GM18517 (cell line): ENCODE measurements at regions not wholly inside any gene's neighbourhood (a gene's known extent, or its start where the extent isn't known, plus 50 kb on each side); places are given as distances from the start of the nearest gene placed in this dataset.

Source experiments
- ATAC-seq: cut with Tn5 transposase; IDR thresholded peaks from one replicate; pipeline ENCODE4 v1.9.1; 2021; ENCODE audit warnings: mild to moderate bottlenecking, moderate library complexity; ENCODE audit not compliant: unreplicated experiment

GRCh38 chr12:78680596-78680995 lies 184.0 kb upstream of the SYT1 start:
- no peak for ATAC-seq

GRCh38 chr12:78683031-78683430 lies 181.5 kb upstream of the SYT1 start:
- ATAC-seq: no peak

GRCh38 chr12:78683626-78684025 lies 180.9 kb upstream of the SYT1 start:
- no peak for ATAC-seq

GRCh38 chr12:78684419-78684818 lies 180.2 kb upstream of the SYT1 start:
- no peak for ATAC-seq

- no peak for ATAC-seq
Measured at GRCh38 chr12:78695749-78696148, 168.8 kb upstream of the SYT1 start.

GRCh38 chr12:78696267-78696666 lies 168.3 kb upstream of the SYT1 start:
- ATAC-seq: no peak

- no peak for ATAC-seq
Measured at GRCh38 chr12:78697817-78698415, 166.7 kb upstream of the SYT1 start.

- no peak for ATAC-seq
Measured at GRCh38 chr12:78698747-78699146, 165.8 kb upstream of the SYT1 start.

GRCh38 chr12:78700565-78700964 lies 164.0 kb upstream of the SYT1 start:
- ATAC-seq: no peak

- no peak for ATAC-seq
Measured at GRCh38 chr12:78703820-78704525, 160.6 kb upstream of the SYT1 start.

- no peak for ATAC-seq
Measured at GRCh38 chr12:78711954-78712353, 152.6 kb upstream of the SYT1 start.

GRCh38 chr12:78712834-78713481 lies 151.6 kb upstream of the SYT1 start:
- ATAC-seq: no peak

GRCh38 chr12:78719721-78720120 lies 144.9 kb upstream of the SYT1 start:
- no peak for ATAC-seq

GRCh38 chr12:78721906-78722305 lies 142.7 kb upstream of the SYT1 start:
- ATAC-seq: no peak

- no peak for ATAC-seq
Measured at GRCh38 chr12:78725033-78725432, 139.5 kb upstream of the SYT1 start.

- ATAC-seq: no peak
Measured at GRCh38 chr12:78725951-78726580, 138.5 kb upstream of the SYT1 start.

GRCh38 chr12:78726854-78727253 lies 137.7 kb upstream of the SYT1 start:
- ATAC-seq: no peak

- ATAC-seq: no peak
Measured at GRCh38 chr12:78732481-78732880, 132.1 kb upstream of the SYT1 start.

GRCh38 chr12:78739653-78740052 lies 124.9 kb upstream of the SYT1 start:
- ATAC-seq: no peak

- no peak for ATAC-seq
Measured at GRCh38 chr12:78746001-78746400, 118.6 kb upstream of the SYT1 start.

GRCh38 chr12:78753058-78753457 lies 111.5 kb upstream of the SYT1 start:
- no peak for ATAC-seq

- no peak for ATAC-seq
Measured at GRCh38 chr12:78756936-78757335, 107.6 kb upstream of the SYT1 start.
